ENCODE measurements at regions not wholly inside any gene's neighbourhood (a gene's known extent, or its start where the extent isn't known, plus 50 kb on each side); places are given as distances from the start of the nearest gene placed in this dataset.

GRCh38 chr9:87085073-87085472, 137.8 kb upstream of the GAS1 start:
- no peak for DNase-seq (ENCODE audit: low read depth, low spot score)

GRCh38 chr9:87085521-87085920, 138.2 kb upstream of the GAS1 start:
- no peak for DNase-seq (ENCODE audit: low read depth, low spot score)

- DNase-seq (ENCODE audit: low read depth, low spot score): no peak
These were observed 139.0 kb upstream of the GAS1 start for GRCh38 chr9:87086221-87086818.

GRCh38 chr9:87087197-87087596, 139.9 kb upstream of the GAS1 start:
- DNase-seq (ENCODE audit: low read depth, low spot score): no peak

- no peak for DNase-seq (ENCODE audit: low read depth, low spot score)
These were observed 140.9 kb upstream of the GAS1 start for GRCh38 chr9:87088192-87088591.

GRCh38 chr9:87088621-87089365, 141.5 kb upstream of the GAS1 start:
- DNase-seq (ENCODE audit: low read depth, low spot score): no peak

GRCh38 chr9:87089506-87089905, 142.2 kb upstream of the GAS1 start:
- no peak for DNase-seq (ENCODE audit: low read depth, low spot score)

- DNase-seq (ENCODE audit: low read depth, low spot score): no peak
These were observed 142.6 kb upstream of the GAS1 start for GRCh38 chr9:87089929-87090328.

- no peak for DNase-seq (ENCODE audit: low read depth, low spot score)
These were observed 146.5 kb upstream of the GAS1 start for GRCh38 chr9:87093777-87094176.

- DNase-seq (ENCODE audit: low read depth, low spot score): no peak
These were observed 148.6 kb upstream of the GAS1 start for GRCh38 chr9:87095951-87096350.

GRCh38 chr9:87096506-87096905, 149.2 kb upstream of the GAS1 start:
- no peak for DNase-seq (ENCODE audit: low read depth, low spot score)

- no peak for DNase-seq (ENCODE audit: low read depth, low spot score)
These were observed 149.9 kb upstream of the GAS1 start for GRCh38 chr9:87097238-87097637.

- DNase-seq (ENCODE audit: low read depth, low spot score): no peak
These were observed 152.1 kb upstream of the GAS1 start for GRCh38 chr9:87099407-87099806.

- no peak for DNase-seq (ENCODE audit: low read depth, low spot score)
These were observed 152.7 kb upstream of the GAS1 start for GRCh38 chr9:87100001-87100400.

- no peak for DNase-seq (ENCODE audit: low read depth, low spot score)
These were observed 154.8 kb upstream of the GAS1 start for GRCh38 chr9:87102126-87102525.

GRCh38 chr9:87107072-87107471, 159.8 kb upstream of the GAS1 start:
- no peak for DNase-seq (ENCODE audit: low read depth, low spot score)

GRCh38 chr9:87108661-87109060, 161.4 kb upstream of the GAS1 start:
- DNase-seq (ENCODE audit: low read depth, low spot score): no peak

- DNase-seq (ENCODE audit: low read depth, low spot score): no peak
These were observed 161.9 kb upstream of the GAS1 start for GRCh38 chr9:87109231-87109631.

- DNase-seq (ENCODE audit: low read depth, low spot score): no peak
These were observed 162.5 kb upstream of the GAS1 start for GRCh38 chr9:87109851-87110250.

- no peak for DNase-seq (ENCODE audit: low read depth, low spot score)
These were observed 163.7 kb upstream of the GAS1 start for GRCh38 chr9:87111010-87111409.

- no peak for DNase-seq (ENCODE audit: low read depth, low spot score)
These were observed 165.3 kb upstream of the GAS1 start for GRCh38 chr9:87112656-87113055.

- no peak for DNase-seq (ENCODE audit: low read depth, low spot score)
These were observed 166.6 kb upstream of the GAS1 start for GRCh38 chr9:87113874-87114273.

- DNase-seq (ENCODE audit: low read depth, low spot score): no peak
These were observed 168.5 kb upstream of the GAS1 start for GRCh38 chr9:87115785-87116184.

GRCh38 chr9:87116492-87116891, 169.2 kb upstream of the GAS1 start:
- DNase-seq (ENCODE audit: low read depth, low spot score): no peak
